ENCODE measurements at regions not wholly inside any gene's neighbourhood (a gene's known extent, or its start where the extent isn't known, plus 50 kb on each side); places are given as distances from the start of the nearest gene placed in this dataset.

DNA sequence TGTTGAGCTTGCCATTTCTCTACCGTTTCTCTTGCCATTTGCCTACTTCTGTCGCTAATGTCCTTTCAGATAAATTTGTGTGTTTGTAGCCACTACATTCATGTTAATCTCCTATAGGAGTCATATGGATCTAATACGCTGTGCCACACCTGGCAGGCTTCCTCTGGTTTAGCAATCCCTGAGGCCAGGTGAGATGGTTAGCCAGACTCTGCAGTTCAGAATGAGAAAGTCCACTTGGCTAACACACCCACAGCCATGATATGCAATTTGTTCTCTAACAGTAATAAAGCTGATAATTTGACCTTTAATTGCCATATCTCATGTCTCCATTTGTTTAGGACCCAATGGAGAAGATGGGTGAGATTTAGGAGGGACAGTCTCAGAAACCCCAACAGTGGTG, 1261.6 kb upstream of the TMEM132C start:
- TF ChIP-seq POLR2AphosphoS5 (IDR thresholded peaks at IDR 0.05) = no peak
- TF ChIP-seq, protein P1, sequence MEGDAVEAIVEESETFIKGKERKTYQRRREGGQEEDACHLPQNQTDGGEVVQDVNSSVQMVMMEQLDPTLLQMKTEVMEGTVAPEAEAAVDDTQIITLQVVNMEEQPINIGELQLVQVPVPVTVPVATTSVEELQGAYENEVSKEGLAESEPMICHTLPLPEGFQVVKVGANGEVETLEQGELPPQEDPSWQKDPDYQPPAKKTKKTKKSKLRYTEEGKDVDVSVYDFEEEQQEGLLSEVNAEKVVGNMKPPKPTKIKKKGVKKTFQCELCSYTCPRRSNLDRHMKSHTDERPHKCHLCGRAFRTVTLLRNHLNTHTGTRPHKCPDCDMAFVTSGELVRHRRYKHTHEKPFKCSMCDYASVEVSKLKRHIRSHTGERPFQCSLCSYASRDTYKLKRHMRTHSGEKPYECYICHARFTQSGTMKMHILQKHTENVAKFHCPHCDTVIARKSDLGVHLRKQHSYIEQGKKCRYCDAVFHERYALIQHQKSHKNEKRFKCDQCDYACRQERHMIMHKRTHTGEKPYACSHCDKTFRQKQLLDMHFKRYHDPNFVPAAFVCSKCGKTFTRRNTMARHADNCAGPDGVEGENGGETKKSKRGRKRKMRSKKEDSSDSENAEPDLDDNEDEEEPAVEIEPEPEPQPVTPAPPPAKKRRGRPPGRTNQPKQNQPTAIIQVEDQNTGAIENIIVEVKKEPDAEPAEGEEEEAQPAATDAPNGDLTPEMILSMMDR (IDR thresholded peaks at IDR 0.05) = no peak
- TF ChIP-seq POLR2A (IDR thresholded peaks at IDR 0.05) = no peak

Data from prostate gland (tissue), 2 donors.